Tibial artery (tissue), 4 donors: ENCODE measurements at regions not wholly inside any gene's neighbourhood (a gene's known extent, or its start where the extent isn't known, plus 50 kb on each side); places are given as distances from the start of the nearest gene placed in this dataset.

ENCODE experiments used
- DNase-seq, 2 donors: peaks; one replicate each; pipeline ENCODE4 v3.0.0-alpha.2; 2019
- H3K27ac ChIP-seq, 2 donors: fragments of 200-600 bp; sonication (generic) in 1 of 2; 1 replicate in 1 of 2; 2 replicates in 1 of 2; pipeline ENCODE4 v1.5.1; 2018 to 2019; ENCODE audit warnings: mild to moderate bottlenecking in 1 of 2
- H3K27me3 ChIP-seq, 2 donors: fragments of 200-600 bp; sonication (generic) in 1 of 2; one replicate each; pipeline versions ENCODE4 v1.5.1 to v1.6.0; 2016 to 2019
- H3K36me3 ChIP-seq, 3 donors: fragments of 200-600 bp; sonication (generic) in 2 of 3; one replicate each; pipeline ENCODE4 v1.5.1; 2016 to 2019; ENCODE audit warnings: mild to moderate bottlenecking in 2 of 3
- H3K4me1 ChIP-seq, 4 donors: fragments of 200-600 bp; sonication (generic) in 2 of 4; 1 replicate in 3 of 4; 2 replicates in 1 of 4; pipeline ENCODE4 v1.5.1; 2016 to 2019
- H3K4me3 ChIP-seq, 2 donors: fragments of 200-600 bp; sonication (generic) in 1 of 2; 1 replicate in 1 of 2; 2 replicates in 1 of 2; pipeline ENCODE4 v1.5.1; 2018 to 2019; ENCODE audit warnings: mild to moderate bottlenecking in 2 of 2
- H3K9me3 ChIP-seq, 3 donors: fragments of 200-600 bp; sonication (generic) in 1 of 3; one replicate each; pipeline ENCODE4 v1.5.1; 2016 to 2019
- intact Hi-C: fragments of 100-400 bp; cut with DNase I; formaldehyde crosslinking; loops from one replicate; pipeline ENCODE4 v1.15.0; 2023; ENCODE audit warnings: low total_unique reads
- TF ChIP-seq, protein P1 (sequence below), 2 experiments: fragments of 200-600 bp in 1 of 2; fragments of 450-650 bp in 1 of 2; IDR thresholded peaks; one replicate each; pipeline ENCODE4 v1.5.1; 2017 to 2019; ENCODE audit warnings: antibody characterized with exemption in 2 of 2, mild to moderate bottlenecking in 1 of 2, moderate library complexity in 1 of 2

DNA sequence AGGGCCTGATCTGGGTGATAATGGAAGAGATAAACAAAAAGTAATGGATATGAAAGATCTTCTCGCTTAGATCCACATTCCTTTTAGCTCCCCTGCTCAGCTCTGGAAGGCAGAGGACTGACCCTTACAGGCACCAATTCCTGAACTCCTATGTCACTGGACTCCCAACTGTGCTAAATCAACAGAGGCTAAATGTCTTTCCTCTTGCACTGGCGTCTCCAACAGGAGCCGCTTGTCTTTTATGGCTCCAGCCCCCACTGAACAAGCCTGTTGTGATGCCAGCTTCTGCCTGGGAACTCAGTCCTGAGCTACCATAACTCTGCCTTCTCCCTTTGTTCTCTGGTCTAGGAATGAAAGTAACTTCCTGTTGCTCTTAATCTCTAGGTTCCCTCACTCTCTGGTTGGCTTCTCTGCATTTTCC, 142.1 kb upstream of the COL11A1 start:
- TF ChIP-seq, protein P1, sequence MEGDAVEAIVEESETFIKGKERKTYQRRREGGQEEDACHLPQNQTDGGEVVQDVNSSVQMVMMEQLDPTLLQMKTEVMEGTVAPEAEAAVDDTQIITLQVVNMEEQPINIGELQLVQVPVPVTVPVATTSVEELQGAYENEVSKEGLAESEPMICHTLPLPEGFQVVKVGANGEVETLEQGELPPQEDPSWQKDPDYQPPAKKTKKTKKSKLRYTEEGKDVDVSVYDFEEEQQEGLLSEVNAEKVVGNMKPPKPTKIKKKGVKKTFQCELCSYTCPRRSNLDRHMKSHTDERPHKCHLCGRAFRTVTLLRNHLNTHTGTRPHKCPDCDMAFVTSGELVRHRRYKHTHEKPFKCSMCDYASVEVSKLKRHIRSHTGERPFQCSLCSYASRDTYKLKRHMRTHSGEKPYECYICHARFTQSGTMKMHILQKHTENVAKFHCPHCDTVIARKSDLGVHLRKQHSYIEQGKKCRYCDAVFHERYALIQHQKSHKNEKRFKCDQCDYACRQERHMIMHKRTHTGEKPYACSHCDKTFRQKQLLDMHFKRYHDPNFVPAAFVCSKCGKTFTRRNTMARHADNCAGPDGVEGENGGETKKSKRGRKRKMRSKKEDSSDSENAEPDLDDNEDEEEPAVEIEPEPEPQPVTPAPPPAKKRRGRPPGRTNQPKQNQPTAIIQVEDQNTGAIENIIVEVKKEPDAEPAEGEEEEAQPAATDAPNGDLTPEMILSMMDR (IDR thresholded peaks at IDR 0.05), result no peak
- intact Hi-C loops, result no loop called here
- Histone ChIP-seq H3K4me1 (no peaks in the 10 kb centered on the region), H3K36me3 (no peaks in the 10 kb centered on the region), H3K9me3 (no peaks in the 10 kb centered on the region), H3K4me3 (no peak overlapping the region), H3K27me3 (no peaks in the 10 kb centered on the region), H3K27ac (no peak overlapping the region)
- no peak for DNase-seq

DNA sequence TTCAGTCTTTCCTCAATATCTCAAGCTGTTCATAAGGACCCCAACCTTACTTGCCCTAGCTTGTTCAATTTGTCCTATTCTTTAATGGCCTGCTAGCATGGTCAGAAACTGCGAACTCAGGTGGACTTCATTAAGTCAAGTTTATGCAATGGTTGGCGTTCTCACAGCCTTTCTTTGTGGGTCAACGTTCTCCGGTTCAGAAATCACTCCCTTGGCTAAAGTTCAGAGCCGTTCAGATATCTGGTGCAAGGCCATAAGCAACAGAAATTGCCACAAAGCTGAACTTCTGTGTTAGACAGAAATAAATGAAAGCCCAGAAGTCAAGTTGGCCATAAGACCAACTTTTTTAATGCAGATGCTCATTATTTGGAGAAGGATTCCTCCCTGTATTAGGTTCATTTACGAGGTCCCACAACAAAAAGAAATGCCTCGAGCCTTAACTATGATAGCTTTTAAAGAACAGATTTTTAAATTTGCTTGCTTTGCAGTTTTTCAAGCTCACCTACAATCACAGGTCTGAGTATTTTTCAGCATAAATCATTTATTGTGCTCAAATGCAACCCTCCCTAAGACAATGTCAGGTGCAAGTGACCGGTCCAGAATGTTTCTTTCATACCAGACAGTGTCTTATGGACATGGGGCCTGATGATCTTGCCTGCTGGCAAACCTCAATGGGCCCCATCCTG, 140.2 kb upstream of the COL11A1 start:
- DNase-seq, result no peak
- Histone ChIP-seq H3K4me3 (no peak overlapping the region), H3K9me3 (no peaks in the 10 kb centered on the region), H3K27me3 (no peaks in the 10 kb centered on the region), H3K4me1 (no peaks in the 10 kb centered on the region), H3K36me3 (no peaks in the 10 kb centered on the region), H3K27ac (no peak overlapping the region)
- intact Hi-C loops, result no loop called here
- TF ChIP-seq, protein P1 (IDR thresholded peaks at IDR 0.05), result no peak

DNA sequence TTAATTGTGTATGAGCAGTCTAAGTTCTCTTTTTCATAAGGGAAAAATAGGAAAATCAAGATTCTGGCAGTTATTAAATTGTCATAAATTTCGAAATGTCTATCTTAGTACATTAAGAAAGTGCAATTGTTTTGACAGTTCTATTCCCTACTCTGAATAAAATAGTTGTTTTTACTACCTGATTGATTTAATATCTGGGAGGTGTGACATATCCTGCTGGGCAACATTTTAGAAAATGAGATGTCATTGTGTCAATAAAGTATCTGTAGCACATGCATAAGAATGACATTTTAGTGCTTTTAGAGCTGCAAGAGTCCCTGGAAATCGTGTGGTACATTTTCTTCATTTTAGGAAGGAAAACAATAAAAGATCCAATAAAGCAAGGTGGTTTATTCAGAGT, 139.2 kb upstream of the COL11A1 start:
- Histone ChIP-seq H3K27me3 (no peaks in the 10 kb centered on the region), H3K36me3 (no peaks in the 10 kb centered on the region), H3K4me1 (no peaks in the 10 kb centered on the region), H3K4me3 (no peak overlapping the region), H3K27ac (no peak overlapping the region), H3K9me3 (no peaks in the 10 kb centered on the region)
- intact Hi-C loops, result no loop called here
- DNase-seq, result no peak
- TF ChIP-seq, protein P1 (IDR thresholded peaks at IDR 0.05), result no peak

DNA sequence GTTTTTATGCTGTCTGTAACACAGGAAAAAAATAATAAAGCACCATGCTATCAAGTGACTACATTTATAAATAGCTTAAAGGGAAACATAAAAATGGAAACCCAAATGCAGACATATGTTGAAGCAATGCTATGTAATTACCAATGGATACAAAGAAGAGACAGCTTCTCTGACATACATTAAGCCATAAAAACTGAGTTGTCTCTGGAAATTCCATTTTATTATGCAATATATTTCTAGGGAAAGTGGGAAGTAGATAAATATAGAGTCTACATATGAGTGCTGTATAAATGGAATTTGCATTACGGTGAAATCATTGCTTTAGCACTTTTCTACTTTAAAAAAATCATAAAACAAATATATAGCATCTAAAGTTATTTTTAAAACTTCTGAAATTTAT, 135.2 kb upstream of the COL11A1 start:
- H3K9me3 ChIP-seq, result no peaks in the 10 kb centered on the region
- no peaks in the 10 kb centered on the region for H3K36me3 ChIP-seq
- H3K4me1 ChIP-seq, result no peaks in the 10 kb centered on the region
- no peak for DNase-seq
- no peaks in the 10 kb centered on the region for H3K27me3 ChIP-seq
- no peak overlapping the region for H3K27ac ChIP-seq
- intact Hi-C loops, result no loop called here
- no peak overlapping the region for H3K4me3 ChIP-seq
- TF ChIP-seq, protein P1 (IDR thresholded peaks at IDR 0.05), result no peak

DNA sequence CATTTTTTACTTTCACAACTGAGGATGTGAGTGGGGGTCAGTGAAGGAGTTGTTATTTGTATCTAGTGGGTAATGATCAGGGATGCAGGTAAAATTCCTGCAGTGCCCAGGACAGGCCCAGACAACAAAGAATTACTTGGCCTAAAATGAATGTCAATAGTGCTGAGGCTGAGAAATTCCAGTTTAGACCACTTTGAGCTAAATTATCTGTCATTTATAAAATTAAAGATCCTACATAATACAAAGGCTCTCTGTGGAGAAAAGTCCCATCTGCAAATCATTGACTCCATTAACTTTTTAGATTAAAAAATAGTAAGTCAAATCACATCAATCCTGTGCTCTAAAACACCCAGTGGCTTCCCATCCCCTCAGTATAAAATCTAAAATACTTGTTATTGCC, 130.7 kb upstream of the COL11A1 start:
- Histone ChIP-seq H3K36me3 (no peaks in the 10 kb centered on the region), H3K27me3 (no peaks in the 10 kb centered on the region), H3K9me3 (no peaks in the 10 kb centered on the region), H3K4me1 (no peaks in the 10 kb centered on the region), H3K27ac (no peak overlapping the region), H3K4me3 (no peak overlapping the region)
- TF ChIP-seq, protein P1 (IDR thresholded peaks at IDR 0.05), result no peak
- intact Hi-C loops, result no loop called here
- no peak for DNase-seq

DNA sequence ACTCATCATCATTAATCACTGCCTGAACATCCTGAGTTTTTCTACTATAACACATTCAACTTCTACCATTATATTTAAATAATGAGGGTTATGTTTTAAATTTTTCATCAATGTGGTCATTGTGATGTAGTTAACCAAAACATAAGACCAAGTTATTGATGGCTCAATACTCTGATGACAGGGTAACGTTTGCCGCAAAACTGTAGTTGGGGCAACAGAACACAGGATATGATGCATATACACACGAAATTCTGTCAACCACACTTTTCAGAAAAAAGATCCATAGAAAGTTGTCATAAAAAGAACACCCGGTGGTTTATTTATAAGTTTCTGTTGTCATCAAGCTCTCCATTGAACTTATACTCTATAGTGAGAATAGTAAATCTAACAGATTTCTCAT, 121.7 kb upstream of the COL11A1 start:
- no peaks in the 10 kb centered on the region for H3K27me3 ChIP-seq
- TF ChIP-seq, protein P1 (IDR thresholded peaks at IDR 0.05), result no peak

More for the DNA sequence above, 121.7 kb upstream of the COL11A1 start:
- no peaks in the 10 kb centered on the region for H3K36me3 ChIP-seq
- no peaks in the 10 kb centered on the region for H3K4me1 ChIP-seq
- no peak overlapping the region for H3K27ac ChIP-seq
- no peaks in the 10 kb centered on the region for H3K9me3 ChIP-seq
- intact Hi-C loops, result no loop called here
- no peak for DNase-seq
- H3K4me3 ChIP-seq, result no peak overlapping the region
